ENCODE measurements at regions not wholly inside any gene's neighbourhood (a gene's known extent, or its start where the extent isn't known, plus 50 kb on each side); places are given as distances from the start of the nearest gene placed in this dataset.
"Not testable (repeated sequence)": the region's sequence is repeated elsewhere in the genome, so short reads cannot be mapped to it uniquely, and the experiment has no call there.

GRCh38 chr18:34280000-34280399 is 55.3 kb upstream of the NOL4 start:
- DNase-seq (ENCODE audit: low read depth, low spot score) = no peak

GRCh38 chr18:34280653-34281052 is 55.9 kb upstream of the NOL4 start:
- DNase-seq (ENCODE audit: low read depth, low spot score) = no peak

- DNase-seq (ENCODE audit: low read depth, low spot score) = no peak
Measured at GRCh38 chr18:34281290-34281689, 56.6 kb upstream of the NOL4 start.

DNA sequence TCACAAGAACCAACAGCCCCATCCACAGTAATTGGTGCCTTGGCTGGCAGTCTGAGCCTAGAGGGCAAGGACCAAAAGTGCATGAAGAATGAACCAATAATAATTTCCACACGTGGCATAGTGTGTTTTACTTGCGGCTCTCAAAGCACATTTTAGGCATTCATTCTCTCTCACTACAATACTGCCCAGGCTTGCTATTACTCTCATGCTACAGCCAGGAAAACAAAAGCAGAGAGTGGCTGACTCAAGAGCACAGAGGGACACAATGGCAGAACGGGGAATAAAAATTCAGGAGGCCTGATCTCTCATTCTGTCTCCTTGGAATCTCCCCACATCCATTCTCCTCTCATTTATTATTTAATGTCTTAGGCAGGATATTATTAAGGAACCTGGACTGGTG is 57.0 kb upstream of the NOL4 start:
- DNase-seq (ENCODE audit: low read depth, low spot score) = no peak

DNA sequence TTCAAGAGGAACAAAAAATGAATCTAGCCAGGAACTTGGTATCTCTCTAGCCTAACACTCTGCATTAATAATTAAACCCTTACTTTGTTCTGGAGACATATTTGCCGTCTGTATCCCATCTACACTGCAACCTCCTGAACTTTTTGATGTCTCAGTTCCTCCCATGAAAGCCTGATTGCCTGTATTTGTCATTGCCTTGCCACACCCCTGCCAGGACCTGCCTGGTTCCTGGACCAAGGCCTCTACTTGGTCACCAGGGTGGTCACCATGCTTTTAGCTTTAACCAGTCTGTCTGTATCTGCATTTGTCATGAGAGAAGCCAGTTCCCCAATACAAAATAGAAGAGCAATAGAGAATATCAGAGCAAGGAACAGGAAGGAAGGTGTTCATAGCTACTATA is 58.8 kb upstream of the NOL4 start:
- DNase-seq (ENCODE audit: low read depth, low spot score) = peak; percentile 12

- no peak for DNase-seq (ENCODE audit: low read depth, low spot score)
Measured at GRCh38 chr18:34287825-34288224, 63.1 kb upstream of the NOL4 start.

DNA sequence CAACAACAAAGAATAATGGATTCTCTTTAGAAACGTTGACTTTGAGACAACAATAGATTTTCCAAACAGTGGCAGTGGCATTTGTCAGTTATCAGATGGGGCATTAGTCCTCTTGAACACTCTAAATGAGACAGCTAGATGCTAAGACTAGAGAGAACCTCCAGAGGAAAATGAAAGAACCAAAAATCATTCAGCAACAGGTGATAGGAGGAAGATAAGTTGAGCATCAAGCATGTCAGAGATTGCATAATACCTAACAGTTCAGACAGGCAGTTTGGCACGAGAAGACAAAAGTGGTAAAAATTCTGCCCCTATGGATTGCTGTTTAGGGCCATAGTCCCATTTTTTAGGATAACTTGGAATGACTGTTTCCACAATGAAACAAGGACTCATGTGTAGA is 67.9 kb upstream of the NOL4 start:
- no peak for DNase-seq (ENCODE audit: low read depth, low spot score)

DNA sequence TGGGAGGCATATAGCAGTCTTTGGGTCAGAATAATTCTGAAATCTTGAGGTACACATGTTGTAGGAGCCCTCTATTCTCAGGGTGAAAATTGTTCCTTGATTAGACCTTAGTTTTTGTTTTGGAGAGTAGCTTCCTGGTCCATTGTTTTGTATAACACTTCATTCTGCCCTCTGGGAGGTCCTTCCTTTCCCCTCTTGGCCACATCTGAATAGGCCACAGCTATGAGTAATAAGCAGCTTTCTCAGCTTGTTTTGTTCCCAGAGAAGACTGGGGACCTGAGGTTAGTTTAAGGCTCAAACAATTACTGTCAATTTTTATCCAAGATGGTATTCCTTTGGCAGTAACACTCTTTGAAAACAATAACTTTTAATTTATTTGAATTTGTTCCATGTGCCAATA is 72.6 kb upstream of the NOL4 start:
- no peak for DNase-seq (ENCODE audit: low read depth, low spot score)

DNA sequence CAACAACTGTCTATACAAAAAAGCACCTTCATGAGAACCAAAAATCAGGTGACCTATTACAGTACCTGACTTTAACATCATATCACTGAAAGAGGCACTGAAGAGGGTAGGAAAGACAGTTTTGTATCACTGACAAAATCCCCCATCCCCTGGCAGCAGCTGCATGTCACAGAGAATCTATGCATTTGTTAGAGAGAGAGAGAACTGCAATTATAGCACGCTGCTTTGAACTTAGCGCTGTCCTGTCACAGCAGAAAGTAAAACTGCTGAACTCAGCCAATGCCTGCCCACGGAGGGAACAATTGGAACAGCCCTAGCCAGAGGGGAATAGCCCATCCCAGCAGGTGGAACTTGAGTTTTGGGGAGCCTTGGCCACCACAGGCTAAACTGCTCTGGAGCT is 75.1 kb upstream of the NOL4 start:
- DNase-seq (ENCODE audit: low read depth, low spot score) = no peak

GRCh38 chr18:34311468-34311867 is 86.8 kb upstream of the NOL4 start:
- DNase-seq (ENCODE audit: low read depth, low spot score) = no peak

DNA sequence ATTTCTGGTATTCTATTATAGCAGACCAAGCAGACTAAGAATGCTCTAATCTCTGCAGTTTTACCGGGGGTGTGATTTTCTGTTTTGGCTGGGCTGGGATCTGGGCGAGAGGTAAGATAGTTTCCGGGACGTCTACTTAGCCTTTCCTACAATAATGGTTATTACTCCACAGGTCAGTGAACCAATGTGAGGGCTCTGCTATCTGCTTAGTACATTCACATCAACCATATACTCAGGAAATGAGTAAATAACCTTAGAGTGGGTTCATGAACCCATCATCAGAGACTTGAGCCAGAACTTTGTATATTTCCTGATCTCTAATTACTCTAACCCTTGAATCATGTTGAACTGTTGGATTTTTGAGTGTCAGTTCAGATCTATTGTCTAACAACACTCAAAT is 90.1 kb upstream of the NOL4 start:
- DNase-seq (ENCODE audit: low read depth, low spot score) = no peak

DNA sequence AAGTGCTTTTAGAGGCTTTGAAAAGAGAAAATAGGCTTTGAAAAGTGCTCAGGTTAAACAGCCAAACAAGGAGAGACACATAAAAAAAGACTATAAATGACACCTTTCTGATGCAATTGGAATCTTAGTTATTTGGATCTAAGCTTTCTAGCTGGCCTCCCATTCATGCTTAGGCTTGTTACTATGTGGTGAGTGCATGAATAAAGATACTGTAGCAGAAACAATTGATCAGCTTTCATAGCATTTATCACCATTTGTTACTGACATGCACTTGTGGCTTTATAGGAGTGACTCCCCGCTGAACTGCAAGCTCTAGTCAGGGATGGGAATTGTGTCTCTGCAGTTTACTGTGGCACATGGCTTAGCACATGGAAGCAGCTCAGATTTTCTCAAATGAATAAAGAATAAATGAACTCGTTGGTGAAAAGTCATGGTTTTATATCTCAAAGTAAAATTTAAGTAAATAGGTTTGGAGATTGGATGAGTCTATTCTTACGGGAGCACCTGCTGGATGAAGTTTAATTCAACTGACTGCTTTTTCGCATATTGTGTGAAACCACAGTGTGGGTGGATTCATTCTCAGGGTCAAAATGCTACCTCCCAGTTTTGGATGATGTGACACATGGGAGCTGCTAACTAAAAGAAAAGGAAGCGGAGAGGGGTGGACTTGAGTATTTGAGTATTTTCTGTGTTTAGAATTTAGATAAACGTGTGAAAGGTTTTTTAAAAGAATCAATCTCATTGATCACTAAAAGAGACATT is 91.1 kb upstream of the NOL4 start:
- DNase-seq (ENCODE audit: low read depth, low spot score) = no peak

GRCh38 chr18:34320267-34320666 is 95.6 kb upstream of the NOL4 start:
- no peak for DNase-seq (ENCODE audit: low read depth, low spot score)

- no peak for DNase-seq (ENCODE audit: low read depth, low spot score)
Measured at GRCh38 chr18:34321066-34321465, 96.4 kb upstream of the NOL4 start.

GRCh38 chr18:34322365-34323289 is 97.9 kb upstream of the NOL4 start:
- no peak for DNase-seq (ENCODE audit: low read depth, low spot score)

- DNase-seq (ENCODE audit: low read depth, low spot score) = no peak
Measured at GRCh38 chr18:34329840-34330239, 105.1 kb upstream of the NOL4 start.

GRCh38 chr18:34330308-34330707 is 105.6 kb upstream of the NOL4 start:
- DNase-seq (ENCODE audit: low read depth, low spot score) = no peak

- not testable (repeated sequence) for DNase-seq (ENCODE audit: low read depth, low spot score)
Measured at GRCh38 chr18:34330907-34331306, 106.2 kb upstream of the NOL4 start.

GRCh38 chr18:34331343-34331742 is 106.6 kb upstream of the NOL4 start:
- not testable (repeated sequence) for DNase-seq (ENCODE audit: low read depth, low spot score)

- DNase-seq (ENCODE audit: low read depth, low spot score) = no peak
Measured at GRCh38 chr18:34339155-34339554, 114.4 kb upstream of the NOL4 start.

GRCh38 chr18:34342960-34343359 is 118.2 kb upstream of the NOL4 start:
- no peak for DNase-seq (ENCODE audit: low read depth, low spot score)

DNA sequence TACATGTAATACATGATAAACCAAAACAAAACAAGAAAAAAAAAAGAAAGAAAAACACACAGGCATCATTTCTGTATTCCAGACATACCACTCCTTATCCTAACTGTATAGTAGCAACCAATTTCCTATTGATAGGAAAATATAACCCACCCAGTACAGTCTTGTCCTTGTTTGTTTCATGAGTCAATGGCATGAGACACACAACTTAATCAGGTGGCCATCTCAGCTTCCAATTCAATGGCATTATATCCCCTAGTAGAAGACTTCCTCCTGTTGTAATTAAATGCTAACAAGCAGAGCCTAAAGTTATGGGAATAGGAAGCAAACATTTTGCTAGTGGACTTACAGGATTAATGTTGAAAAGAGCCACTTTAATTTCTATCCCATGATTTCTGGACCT is 121.0 kb upstream of the NOL4 start:
- DNase-seq (ENCODE audit: low read depth, low spot score) = no peak

DNA sequence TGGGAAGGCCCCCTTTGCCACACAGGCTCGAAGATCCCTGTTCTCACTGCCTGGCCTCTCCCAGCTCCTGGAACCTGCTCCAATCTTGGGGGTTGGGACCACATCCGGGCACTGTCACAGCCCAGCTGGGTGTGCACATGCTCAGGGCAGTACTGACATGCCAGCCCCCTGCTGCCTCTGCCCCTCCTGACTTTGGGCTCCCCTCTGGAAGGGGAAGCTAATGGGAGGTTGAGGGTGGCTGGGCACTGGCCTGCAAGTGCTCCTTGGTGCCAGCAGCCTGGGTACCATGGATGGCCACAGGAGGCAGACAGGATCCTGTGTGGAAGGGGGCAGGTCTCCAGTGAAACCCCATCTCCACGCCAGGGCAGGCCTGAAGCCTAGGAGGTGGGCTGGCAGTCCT is 126.1 kb upstream of the NOL4 start:
- no peak for DNase-seq (ENCODE audit: low read depth, low spot score)
